ENCODE measurements at regions not wholly inside any gene's neighbourhood (a gene's known extent, or its start where the extent isn't known, plus 50 kb on each side); places are given as distances from the start of the nearest gene placed in this dataset.

GRCh38 chr12:92416385-92416812 is 270.8 kb upstream of the BTG1 start:
- TF ChIP-seq, protein P1, sequence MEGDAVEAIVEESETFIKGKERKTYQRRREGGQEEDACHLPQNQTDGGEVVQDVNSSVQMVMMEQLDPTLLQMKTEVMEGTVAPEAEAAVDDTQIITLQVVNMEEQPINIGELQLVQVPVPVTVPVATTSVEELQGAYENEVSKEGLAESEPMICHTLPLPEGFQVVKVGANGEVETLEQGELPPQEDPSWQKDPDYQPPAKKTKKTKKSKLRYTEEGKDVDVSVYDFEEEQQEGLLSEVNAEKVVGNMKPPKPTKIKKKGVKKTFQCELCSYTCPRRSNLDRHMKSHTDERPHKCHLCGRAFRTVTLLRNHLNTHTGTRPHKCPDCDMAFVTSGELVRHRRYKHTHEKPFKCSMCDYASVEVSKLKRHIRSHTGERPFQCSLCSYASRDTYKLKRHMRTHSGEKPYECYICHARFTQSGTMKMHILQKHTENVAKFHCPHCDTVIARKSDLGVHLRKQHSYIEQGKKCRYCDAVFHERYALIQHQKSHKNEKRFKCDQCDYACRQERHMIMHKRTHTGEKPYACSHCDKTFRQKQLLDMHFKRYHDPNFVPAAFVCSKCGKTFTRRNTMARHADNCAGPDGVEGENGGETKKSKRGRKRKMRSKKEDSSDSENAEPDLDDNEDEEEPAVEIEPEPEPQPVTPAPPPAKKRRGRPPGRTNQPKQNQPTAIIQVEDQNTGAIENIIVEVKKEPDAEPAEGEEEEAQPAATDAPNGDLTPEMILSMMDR (tag by site-specific recombination; IDR thresholded peaks at IDR 0.05) = no peak
- TF ChIP-seq BCL11A (tag by site-specific recombination; IDR thresholded peaks at IDR 0.05; ENCODE audit: low read depth) (no peak), ZNF274 (IDR thresholded peaks at IDR 0.05; ENCODE audit: low read length) (no peak), ZNF274 (tag by site-specific recombination; IDR thresholded peaks at IDR 0.05; ENCODE audit: borderline replicate concordance) (no peak), ZBTB8A (tag by site-specific recombination; IDR thresholded peaks at IDR 0.05) (no peak)
